ENCODE measurements at regions not wholly inside any gene's neighbourhood (a gene's known extent, or its start where the extent isn't known, plus 50 kb on each side); places are given as distances from the start of the nearest gene placed in this dataset.

GRCh38 chr12:43294916-43295315 lies 257.1 kb downstream of the ADAMTS20 start:
- H3K9me3 Mint-ChIP-seq, result no peaks in the 10 kb centered on the region
- CTCF ChIA-PET, result no interaction called here
- no peaks in the 10 kb centered on the region for H3K4me1 Mint-ChIP-seq
- no peak overlapping the region for H3K27ac Mint-ChIP-seq
- DNase-seq, result no peak
- H3K36me3 Mint-ChIP-seq (ENCODE audit: low read depth), result no peaks in the 10 kb centered on the region
- POLR2A ChIA-PET, result no interaction called here
- H3K4me3 Mint-ChIP-seq, result no peak overlapping the region
- H3K27me3 Mint-ChIP-seq, result no peaks in the 10 kb centered on the region

GRCh38 chr12:43294147-43294546 lies 257.9 kb downstream of the ADAMTS20 start:
- POLR2A ChIA-PET, result no interaction called here
- CTCF ChIA-PET, result no interaction called here
- H3K27me3 Mint-ChIP-seq, result no peaks in the 10 kb centered on the region
- H3K27ac Mint-ChIP-seq, result no peak overlapping the region
- no peak for DNase-seq
- H3K4me3 Mint-ChIP-seq, result no peak overlapping the region
- no peaks in the 10 kb centered on the region for H3K36me3 Mint-ChIP-seq (ENCODE audit: low read depth)
- no peaks in the 10 kb centered on the region for H3K9me3 Mint-ChIP-seq
- H3K4me1 Mint-ChIP-seq, result no peaks in the 10 kb centered on the region

GRCh38 chr12:43293396-43293795 lies 258.6 kb downstream of the ADAMTS20 start:
- Mint-ChIP-seq H3K4me3 (no peak overlapping the region), H3K9me3 (no peaks in the 10 kb centered on the region), H3K27ac (no peak overlapping the region), H3K36me3 (ENCODE audit: low read depth) (no peaks in the 10 kb centered on the region), H3K4me1 (no peaks in the 10 kb centered on the region), H3K27me3 (no peaks in the 10 kb centered on the region)
- ChIA-PET CTCF (no interaction called here), POLR2A (no interaction called here)
- no peak for DNase-seq

- no peak overlapping the region for H3K27ac Mint-ChIP-seq
- H3K27me3 Mint-ChIP-seq, result no peaks in the 10 kb centered on the region
- ChIA-PET CTCF (no interaction called here), POLR2A (no interaction called here)
- no peak overlapping the region for H3K4me3 Mint-ChIP-seq
- H3K36me3 Mint-ChIP-seq (ENCODE audit: low read depth), result no peaks in the 10 kb centered on the region
- H3K9me3 Mint-ChIP-seq, result no peaks in the 10 kb centered on the region
- DNase-seq, result no peak
- H3K4me1 Mint-ChIP-seq, result no peaks in the 10 kb centered on the region
These were observed 259.3 kb downstream of the ADAMTS20 start for GRCh38 chr12:43292699-43293098.

- no peak overlapping the region for H3K4me3 Mint-ChIP-seq
- H3K4me1 Mint-ChIP-seq, result no peaks in the 10 kb centered on the region
- H3K36me3 Mint-ChIP-seq (ENCODE audit: low read depth), result no peaks in the 10 kb centered on the region
- no peak overlapping the region for H3K27ac Mint-ChIP-seq
- POLR2A ChIA-PET, result no interaction called here
- DNase-seq, result no peak
- H3K9me3 Mint-ChIP-seq, result no peaks in the 10 kb centered on the region
- CTCF ChIA-PET, result no interaction called here
- no peaks in the 10 kb centered on the region for H3K27me3 Mint-ChIP-seq
These were observed 260.5 kb downstream of the ADAMTS20 start for GRCh38 chr12:43291516-43291915.

- CTCF ChIA-PET, result no interaction called here
- no peak overlapping the region for H3K27ac Mint-ChIP-seq
- H3K36me3 Mint-ChIP-seq (ENCODE audit: low read depth), result no peaks in the 10 kb centered on the region
- no peaks in the 10 kb centered on the region for H3K27me3 Mint-ChIP-seq
- no peaks in the 10 kb centered on the region for H3K9me3 Mint-ChIP-seq
- DNase-seq, result no peak
- POLR2A ChIA-PET, result no interaction called here
- H3K4me3 Mint-ChIP-seq, result no peak overlapping the region
- no peaks in the 10 kb centered on the region for H3K4me1 Mint-ChIP-seq
These were observed 261.2 kb downstream of the ADAMTS20 start for GRCh38 chr12:43290836-43291235.

GRCh38 chr12:43289426-43289801 lies 262.6 kb downstream of the ADAMTS20 start:
- Mint-ChIP-seq H3K4me3 (no peak overlapping the region), H3K4me1 (no peaks in the 10 kb centered on the region), H3K9me3 (no peaks in the 10 kb centered on the region), H3K27ac (no peak overlapping the region), H3K27me3 (no peaks in the 10 kb centered on the region), H3K36me3 (ENCODE audit: low read depth) (no peaks in the 10 kb centered on the region)
- DNase-seq, result no peak
- ChIA-PET POLR2A (no interaction called here), CTCF (no interaction called here)

GRCh38 chr12:43288671-43289425 lies 263.2 kb downstream of the ADAMTS20 start:
- H3K4me1 Mint-ChIP-seq, result no peaks in the 10 kb centered on the region
- H3K27me3 Mint-ChIP-seq, result no peaks in the 10 kb centered on the region
- no peaks in the 10 kb centered on the region for H3K9me3 Mint-ChIP-seq
- ChIA-PET POLR2A (no interaction called here), CTCF (no interaction called here)
- H3K4me3 Mint-ChIP-seq, result no peak overlapping the region
- no peaks in the 10 kb centered on the region for H3K36me3 Mint-ChIP-seq (ENCODE audit: low read depth)
- no peak for DNase-seq
- H3K27ac Mint-ChIP-seq, result no peak overlapping the region

- Mint-ChIP-seq H3K4me1 (no peaks in the 10 kb centered on the region), H3K4me3 (no peak overlapping the region), H3K27me3 (no peaks in the 10 kb centered on the region), H3K27ac (no peak overlapping the region), H3K36me3 (ENCODE audit: low read depth) (no peaks in the 10 kb centered on the region), H3K9me3 (no peaks in the 10 kb centered on the region)
- POLR2A ChIA-PET, result no interaction called here
- CTCF ChIA-PET, result no interaction called here
- no peak for DNase-seq
These were observed 264.2 kb downstream of the ADAMTS20 start for GRCh38 chr12:43287706-43288383.

- ChIA-PET CTCF (no interaction called here), POLR2A (no interaction called here)
- Mint-ChIP-seq H3K4me3 (no peak overlapping the region), H3K27ac (no peak overlapping the region), H3K9me3 (no peaks in the 10 kb centered on the region), H3K36me3 (ENCODE audit: low read depth) (no peaks in the 10 kb centered on the region), H3K4me1 (no peaks in the 10 kb centered on the region), H3K27me3 (no peaks in the 10 kb centered on the region)
- DNase-seq, result no peak
These were observed 265.0 kb downstream of the ADAMTS20 start for GRCh38 chr12:43286986-43287385.

- H3K9me3 Mint-ChIP-seq, result no peaks in the 10 kb centered on the region
- no peak for DNase-seq
- H3K27ac Mint-ChIP-seq, result no peak overlapping the region
- H3K4me1 Mint-ChIP-seq, result no peaks in the 10 kb centered on the region
- no peak overlapping the region for H3K4me3 Mint-ChIP-seq
- ChIA-PET POLR2A (no interaction called here), CTCF (no interaction called here)
- H3K27me3 Mint-ChIP-seq, result no peaks in the 10 kb centered on the region
- H3K36me3 Mint-ChIP-seq (ENCODE audit: low read depth), result no peaks in the 10 kb centered on the region
These were observed 266.8 kb downstream of the ADAMTS20 start for GRCh38 chr12:43285159-43285598.

- POLR2A ChIA-PET, result no interaction called here
- Mint-ChIP-seq H3K27me3 (no peaks in the 10 kb centered on the region), H3K9me3 (no peaks in the 10 kb centered on the region), H3K36me3 (ENCODE audit: low read depth) (no peaks in the 10 kb centered on the region), H3K4me3 (no peak overlapping the region), H3K27ac (no peak overlapping the region), H3K4me1 (no peaks in the 10 kb centered on the region)
- DNase-seq, result no peak
- CTCF ChIA-PET, result no interaction called here
These were observed 267.4 kb downstream of the ADAMTS20 start for GRCh38 chr12:43284486-43285158.

- Mint-ChIP-seq H3K27ac (no peak overlapping the region), H3K9me3 (no peaks in the 10 kb centered on the region), H3K36me3 (ENCODE audit: low read depth) (no peaks in the 10 kb centered on the region), H3K4me1 (no peaks in the 10 kb centered on the region), H3K27me3 (no peaks in the 10 kb centered on the region), H3K4me3 (no peak overlapping the region)
- POLR2A ChIA-PET, result no interaction called here
- CTCF ChIA-PET, result no interaction called here
- DNase-seq, result no peak
These were observed 268.8 kb downstream of the ADAMTS20 start for GRCh38 chr12:43283206-43283605.

GRCh38 chr12:43282106-43282505 lies 269.9 kb downstream of the ADAMTS20 start:
- CTCF ChIA-PET, result no interaction called here
- Mint-ChIP-seq H3K27ac (no peak overlapping the region), H3K27me3 (no peaks in the 10 kb centered on the region), H3K9me3 (no peaks in the 10 kb centered on the region), H3K4me1 (no peaks in the 10 kb centered on the region), H3K4me3 (no peak overlapping the region), H3K36me3 (ENCODE audit: low read depth) (no peaks in the 10 kb centered on the region)
- POLR2A ChIA-PET, result no interaction called here
- no peak for DNase-seq
